Panc1 (cell line): ENCODE measurements at regions not wholly inside any gene's neighbourhood (a gene's known extent, or its start where the extent isn't known, plus 50 kb on each side); places are given as distances from the start of the nearest gene placed in this dataset.

Source experiments
- ATAC-seq: fragments of 200-7000 bp; cut with Tn5 transposase; 2 replicates; pipeline ENCODE4 v1.9.1; 2020; ENCODE audit warnings: mild to moderate bottlenecking, moderate library complexity
- BruUV-seq: library from RNA; stranded (reverse); fragments of 400-500 nt; replicated peaks from 2 replicates; lab custom pipeline; 2021; lab: Mats Ljungman, UMichigan
- CTCF ChIA-PET: fragments of 300-600 bp; sonication (Branson Sonifier 250); formaldehyde crosslinking; loops from one replicate; lab custom pipeline; 2022; ENCODE audit warnings: antibody characterized with exemption; lab: Charles Lee
- POLR2A ChIA-PET: fragments of 300-600 bp; sonication (Branson Sonifier 250); formaldehyde crosslinking; loops from one replicate; lab custom pipeline; 2022; ENCODE audit warnings: antibody characterized with exemption; lab: Charles Lee
- DNase-seq: peaks from one replicate; pipeline ENCODE4 v3.0.0-alpha.2; 2010; ENCODE audit warnings: low read depth, low spot score
- H3K27ac ChIP-seq: 2 replicates; pipeline ENCODE4 v1.5.1; 2011; ENCODE audit warnings: mild to moderate bottlenecking, low read length, inconsistent platforms
- H3K27me3 ChIP-seq: fragments of 200-500 bp; sonication (Bioruptor generic); 2 replicates; pipeline ENCODE4 v1.6.0; 2014; ENCODE audit warnings: low read length, inconsistent platforms; ENCODE audit not compliant: control insufficient read depth, insufficient read depth
- H3K36me3 ChIP-seq: fragments of 200-500 bp; sonication (Bioruptor generic); 2 replicates; pipeline ENCODE4 v1.5.1; 2014; ENCODE audit warnings: inconsistent platforms, mild to moderate bottlenecking, low read length, moderate library complexity; ENCODE audit not compliant: control insufficient read depth, insufficient read depth
- H3K4me1 ChIP-seq: 2 replicates; pipeline ENCODE4 v1.5.1; 2011; ENCODE audit warnings: inconsistent platforms, mild to moderate bottlenecking, low read length, moderate library complexity; ENCODE audit not compliant: control insufficient read depth, insufficient read depth
- H3K4me3 ChIP-seq, 2 experiments: 2 replicates each; pipeline ENCODE4 v1.5.1; 2011 to 2012; ENCODE audit warnings: low read depth in 2 of 2, low read length in 2 of 2, mild to moderate bottlenecking in 2 of 2, inconsistent platforms in 1 of 2, moderate library complexity in 1 of 2
- H3K9me3 ChIP-seq: fragments of 200-500 bp; sonication (Bioruptor generic); 2 replicates; pipeline ENCODE4 v1.5.1; 2014; ENCODE audit warnings: low read depth, mild to moderate bottlenecking, inconsistent platforms, low read length, moderate library complexity; ENCODE audit not compliant: control insufficient read depth, insufficient read depth
- CTCF ChIP-seq: fragments of 450-650 bp; IDR thresholded peaks from 2 replicates; pipeline ENCODE4 v1.5.1; 2017; ENCODE audit warnings: mild to moderate bottlenecking
- POLR2AphosphoS5 ChIP-seq: IDR thresholded peaks from 2 replicates; pipeline ENCODE4 v1.6.1; 2012; ENCODE audit warnings: mild to moderate bottlenecking, low read depth, low read length, moderate library complexity
- REST ChIP-seq, 2 experiments: IDR thresholded peaks; 2 replicates each; pipeline ENCODE4 v1.6.1; 2011 to 2012; ENCODE audit warnings: low read depth in 2 of 2, control low read depth in 1 of 2, low read length in 1 of 2, mild to moderate bottlenecking in 1 of 2, moderate library complexity in 1 of 2; ENCODE audit not compliant: insufficient read depth in 1 of 2
- SIN3A ChIP-seq: IDR thresholded peaks from 2 replicates; pipeline ENCODE4 v1.6.1; 2012; ENCODE audit warnings: low read depth, mild to moderate bottlenecking, low read length, moderate library complexity, borderline replicate concordance; ENCODE audit not compliant: insufficient read depth
- TCF7L2 ChIP-seq: IDR thresholded peaks from 2 replicates; pipeline ENCODE4 v1.6.1; 2011; ENCODE audit warnings: mild to moderate bottlenecking, low read depth, low read length, inconsistent platforms
- in situ Hi-C: cut with HindIII; loops from 2 replicates; pipeline ENCODE4 v1.10.0; 2016; ENCODE audit warnings: low sequenced_read_pairs, low pct_unique_long_range_greater_than_20kb
- intact Hi-C: fragments of 100-400 bp; cut with micrococcal nuclease; formaldehyde crosslinking; loops from one replicate; pipeline ENCODE4 v1.10.0; 2022; ENCODE audit not compliant: unreplicated experiment

GRCh38 chr15:96435022-96435421, 104.5 kb downstream of the NR2F2 start:
- H3K27me3 ChIP-seq, result no peaks in the 10 kb centered on the region
- no peaks in the 10 kb centered on the region for H3K9me3 ChIP-seq
- in situ Hi-C loops, result no loop called here
- BruUV-seq, result no TSS peak
- ChIA-PET CTCF (no interaction called here), POLR2A (no interaction called here)
- no peak overlapping the region for H3K4me3 ChIP-seq
- intact Hi-C loops, result no loop called here
- TF ChIP-seq CTCF, result no peak
- TF ChIP-seq POLR2AphosphoS5, result no peak
- TF ChIP-seq TCF7L2, result no peak
- no peak for TF ChIP-seq SIN3A
- TF ChIP-seq REST (IDR thresholded peaks at IDR 0.05; ENCODE audit: insufficient read depth in 1 of 2, low read depth in 2 of 2, low read length in 1 of 2), result no peak
- DNase-seq, result no peak
- ATAC-seq, result no peak
- no peak overlapping the region for H3K27ac ChIP-seq
- no peaks in the 10 kb centered on the region for H3K36me3 ChIP-seq
- H3K4me1 ChIP-seq, result no peaks in the 10 kb centered on the region

- ChIA-PET CTCF (no interaction called here), POLR2A (no interaction called here)
- no peaks in the 10 kb centered on the region for H3K36me3 ChIP-seq
- ATAC-seq, result no peak
- BruUV-seq, result no TSS peak
- H3K4me1 ChIP-seq, result no peaks in the 10 kb centered on the region
- no peak for DNase-seq
- TF ChIP-seq POLR2AphosphoS5 (no peak), TCF7L2 (no peak), REST (IDR thresholded peaks at IDR 0.05; ENCODE audit: insufficient read depth in 1 of 2, low read depth in 2 of 2, low read length in 1 of 2) (no peak), SIN3A (no peak), CTCF (no peak)
- H3K4me3 ChIP-seq, result no peak overlapping the region
- no peaks in the 10 kb centered on the region for H3K27me3 ChIP-seq
- no peaks in the 10 kb centered on the region for H3K9me3 ChIP-seq
- intact Hi-C loops, result no loop called here
- in situ Hi-C loops, result no loop called here
- H3K27ac ChIP-seq, result no peak overlapping the region
These were observed 105.3 kb downstream of the NR2F2 start for GRCh38 chr15:96435841-96436240.
